ENCODE measurements at regions not wholly inside any gene's neighbourhood (a gene's known extent, or its start where the extent isn't known, plus 50 kb on each side); places are given as distances from the start of the nearest gene placed in this dataset.

GRCh38 chr2:64287202-64287740 is 143.1 kb upstream of the PELI1 start:
- DNase-seq: no peak

GRCh38 chr2:64288321-64289193 is 144.3 kb upstream of the PELI1 start:
- no peak for DNase-seq

- no peak for DNase-seq
These were observed 145.0 kb upstream of the PELI1 start for GRCh38 chr2:64289251-64289650.

- DNase-seq: no peak
These were observed 145.5 kb upstream of the PELI1 start for GRCh38 chr2:64289737-64290136.

GRCh38 chr2:64291181-64291580 is 147.0 kb upstream of the PELI1 start:
- no peak for DNase-seq

GRCh38 chr2:64295326-64296139 is 151.3 kb upstream of the PELI1 start:
- DNase-seq: no peak

- DNase-seq: no peak
These were observed 151.9 kb upstream of the PELI1 start for GRCh38 chr2:64296140-64296480.

- no peak for DNase-seq
These were observed 152.6 kb upstream of the PELI1 start for GRCh38 chr2:64296695-64297346.

- no peak for DNase-seq
These were observed 153.9 kb upstream of the PELI1 start for GRCh38 chr2:64298161-64298560.

GRCh38 chr2:64300066-64300465 is 153.9 kb upstream of the LGALSL start:
- DNase-seq: no peak

- DNase-seq: no peak
These were observed 150.7 kb upstream of the LGALSL start for GRCh38 chr2:64303250-64303649.

GRCh38 chr2:64307421-64307820 is 146.5 kb upstream of the LGALSL start:
- DNase-seq: no peak

GRCh38 chr2:64311191-64311910 is 142.6 kb upstream of the LGALSL start:
- no peak for DNase-seq

- no peak for DNase-seq
These were observed 141.9 kb upstream of the LGALSL start for GRCh38 chr2:64311948-64312621.

GRCh38 chr2:64312622-64313397 is 141.2 kb upstream of the LGALSL start:
- no peak for DNase-seq

- no peak for DNase-seq
These were observed 140.6 kb upstream of the LGALSL start for GRCh38 chr2:64313398-64313723.

GRCh38 chr2:64315291-64315960 is 138.5 kb upstream of the LGALSL start:
- DNase-seq: no peak

- no peak for DNase-seq
These were observed 136.1 kb upstream of the LGALSL start for GRCh38 chr2:64317707-64318475.

- DNase-seq: no peak
These were observed 135.6 kb upstream of the LGALSL start for GRCh38 chr2:64318476-64318748.

GRCh38 chr2:64319896-64320295 is 134.1 kb upstream of the LGALSL start:
- DNase-seq: no peak

Data from NCI-H345 (cell line).